Peyer's patch (tissue), 4 donors: ENCODE measurements at regions not wholly inside any gene's neighbourhood (a gene's known extent, or its start where the extent isn't known, plus 50 kb on each side); places are given as distances from the start of the nearest gene placed in this dataset.

Source experiments
- POLR2A ChIP-seq, 2 donors: fragments of 450-650 bp; IDR thresholded peaks; one replicate each; pipeline ENCODE4 v1.5.1; 2017; ENCODE audit warnings: antibody characterized with exemption in 2 of 2, mild to moderate bottlenecking in 2 of 2, moderate library complexity in 2 of 2
- TF ChIP-seq, protein P1 (sequence below), 6 experiments: fragments of 450-650 bp in 4 of 6; fragments of 200-600 bp in 2 of 6; sonication (generic) in 1 of 6; IDR thresholded peaks; one replicate each; pipeline ENCODE4 v1.5.1; 2017 to 2019; ENCODE audit warnings: antibody characterized with exemption in 6 of 6, mild to moderate bottlenecking in 3 of 6, moderate library complexity in 1 of 6

GRCh38 chr14:38074754-38075153, 132.9 kb upstream of the SSTR1 start:
- TF ChIP-seq, protein P1, sequence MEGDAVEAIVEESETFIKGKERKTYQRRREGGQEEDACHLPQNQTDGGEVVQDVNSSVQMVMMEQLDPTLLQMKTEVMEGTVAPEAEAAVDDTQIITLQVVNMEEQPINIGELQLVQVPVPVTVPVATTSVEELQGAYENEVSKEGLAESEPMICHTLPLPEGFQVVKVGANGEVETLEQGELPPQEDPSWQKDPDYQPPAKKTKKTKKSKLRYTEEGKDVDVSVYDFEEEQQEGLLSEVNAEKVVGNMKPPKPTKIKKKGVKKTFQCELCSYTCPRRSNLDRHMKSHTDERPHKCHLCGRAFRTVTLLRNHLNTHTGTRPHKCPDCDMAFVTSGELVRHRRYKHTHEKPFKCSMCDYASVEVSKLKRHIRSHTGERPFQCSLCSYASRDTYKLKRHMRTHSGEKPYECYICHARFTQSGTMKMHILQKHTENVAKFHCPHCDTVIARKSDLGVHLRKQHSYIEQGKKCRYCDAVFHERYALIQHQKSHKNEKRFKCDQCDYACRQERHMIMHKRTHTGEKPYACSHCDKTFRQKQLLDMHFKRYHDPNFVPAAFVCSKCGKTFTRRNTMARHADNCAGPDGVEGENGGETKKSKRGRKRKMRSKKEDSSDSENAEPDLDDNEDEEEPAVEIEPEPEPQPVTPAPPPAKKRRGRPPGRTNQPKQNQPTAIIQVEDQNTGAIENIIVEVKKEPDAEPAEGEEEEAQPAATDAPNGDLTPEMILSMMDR (IDR thresholded peaks at IDR 0.05) = no peak
- no peak for TF ChIP-seq POLR2A (IDR thresholded peaks at IDR 0.05)
